GM23248 (cell line): ENCODE measurements at regions not wholly inside any gene's neighbourhood (a gene's known extent, or its start where the extent isn't known, plus 50 kb on each side); places are given as distances from the start of the nearest gene placed in this dataset.

ENCODE experiments used
- DNase-seq: peaks from one replicate; pipeline ENCODE4 v3.0.0-alpha.2; 2015
- H2AFZ ChIP-seq: fragments of 200-600 bp; sonication (generic); 2 replicates; pipeline ENCODE4 v1.6.1; 2016; ENCODE audit warnings: antibody characterized with exemption
- H3F3A ChIP-seq: fragments of 200-600 bp; sonication (generic); 2 replicates; pipeline ENCODE4 v1.6.1; 2016; ENCODE audit warnings: mild to moderate bottlenecking, antibody characterized with exemption, mixed run types; ENCODE audit not compliant: insufficient read depth
- H3K27ac ChIP-seq: fragments of 200-600 bp; sonication (generic); 2 replicates; pipeline ENCODE4 v1.5.1; 2016; ENCODE audit warnings: mild to moderate bottlenecking
- H3K27me3 ChIP-seq: fragments of 200-600 bp; sonication (generic); replicated peaks from 2 replicates; pipeline ENCODE4 v1.6.1; 2016; ENCODE audit warnings: mild to moderate bottlenecking; ENCODE audit not compliant: insufficient read depth
- H3K36me3 ChIP-seq: fragments of 200-600 bp; sonication (generic); 2 replicates; pipeline ENCODE4 v1.6.1; 2016; ENCODE audit warnings: low read depth, mild to moderate bottlenecking
- H3K4me1 ChIP-seq: fragments of 200-600 bp; sonication (generic); 2 replicates; pipeline ENCODE4 v1.6.1; 2016; ENCODE audit warnings: mild to moderate bottlenecking; ENCODE audit not compliant: insufficient read depth
- H3K4me2 ChIP-seq: fragments of 200-600 bp; sonication (generic); one replicate; pipeline ENCODE4 v1.6.1; 2016; ENCODE audit warnings: mild to moderate bottlenecking; ENCODE audit not compliant: unreplicated experiment
- H3K4me3 ChIP-seq: fragments of 200-600 bp; sonication (generic); 2 replicates; pipeline ENCODE4 v1.5.1; 2016; ENCODE audit warnings: mild to moderate bottlenecking
- H3K79me2 ChIP-seq: fragments of 200-600 bp; sonication (generic); 2 replicates; pipeline ENCODE4 v1.6.1; 2016; ENCODE audit warnings: mild to moderate bottlenecking; ENCODE audit not compliant: insufficient read depth
- H3K9ac ChIP-seq: fragments of 200-600 bp; sonication (generic); 2 replicates; pipeline ENCODE4 v1.6.1; 2016; ENCODE audit warnings: mild to moderate bottlenecking
- H3K9me2 ChIP-seq: fragments of 200-600 bp; sonication (generic); 2 replicates; pipeline ENCODE4 v1.6.1; 2016; ENCODE audit warnings: mixed run types, mild to moderate bottlenecking, moderate library complexity; ENCODE audit not compliant: insufficient read depth
- H3K9me3 ChIP-seq: fragments of 200-600 bp; sonication (generic); one replicate; pipeline ENCODE4 v1.6.1; 2017; ENCODE audit warnings: low read depth
- H4K20me1 ChIP-seq: fragments of 200-600 bp; sonication (generic); 2 replicates; pipeline ENCODE4 v1.6.0; 2016; ENCODE audit not compliant: insufficient read depth
- EZH2 ChIP-seq: fragments of 200-600 bp; sonication (generic); IDR thresholded peaks from 2 replicates; pipeline ENCODE4 v1.6.1; 2018; ENCODE audit warnings: antibody characterized with exemption, mild to moderate bottlenecking; ENCODE audit not compliant: insufficient read depth, poor library complexity, severe bottlenecking
- EZH2phosphoT487 ChIP-seq: fragments of 200-600 bp; sonication (generic); IDR thresholded peaks from 2 replicates; pipeline ENCODE4 v1.6.1; 2018; ENCODE audit warnings: antibody characterized with exemption, moderate library complexity, mild to moderate bottlenecking, low read depth; ENCODE audit not compliant: insufficient read depth
- WGBS, 2 experiments: methylation state at CpG; one replicate each; pipeline ENCODE4 v1.1.6; 2015 to 2017; ENCODE audit warnings: low lambda C conversion rate in 2 of 2, low coverage in 1 of 2; ENCODE audit errors: missing lambda C conversion rate in 2 of 2; 5-methylcytosine and 5-hydroxymethylcytosine counted together
- in situ Hi-C: fragments of 300-500 bp; cut with MboI; formaldehyde crosslinking; loops from 2 replicates; pipeline ENCODE4 v1.15.0; 2020

GRCh38 chr6:86730216-86730615 is 207.1 kb upstream of the HTR1E start:
- WGBS, 2 experiments = 0% methylated on average over 1 of the region's 1 CpG
- in situ Hi-C loops = no loop called here
- H3K9me3 ChIP-seq = no peaks in the 10 kb centered on the region
- no peaks in the 10 kb centered on the region for H4K20me1 ChIP-seq
- no peaks in the 10 kb centered on the region for H3F3A ChIP-seq
- H3K27me3 ChIP-seq = no peaks in the 10 kb centered on the region
- no peak overlapping the region for H3K4me2 ChIP-seq
- H3K9ac ChIP-seq = no peak overlapping the region
- no peak for DNase-seq
- TF ChIP-seq EZH2phosphoT487 = no peak
- TF ChIP-seq EZH2 = no peak
- no peak overlapping the region for H2AFZ ChIP-seq
- no peak overlapping the region for H3K4me3 ChIP-seq
- no peaks in the 10 kb centered on the region for H3K4me1 ChIP-seq
- no peaks in the 10 kb centered on the region for H3K9me2 ChIP-seq
- H3K79me2 ChIP-seq = no peaks in the 10 kb centered on the region
- no peaks in the 10 kb centered on the region for H3K36me3 ChIP-seq
- H3K27ac ChIP-seq = no peak overlapping the region

- Histone ChIP-seq H3K9me2 (no peaks in the 10 kb centered on the region), H3F3A (no peaks in the 10 kb centered on the region), H3K27me3 (no peaks in the 10 kb centered on the region), H3K4me2 (no peak overlapping the region), H3K27ac (no peak overlapping the region), H3K36me3 (no peaks in the 10 kb centered on the region), H2AFZ (no peak overlapping the region), H3K9ac (no peak overlapping the region), H3K79me2 (no peaks in the 10 kb centered on the region), H3K4me1 (no peaks in the 10 kb centered on the region), H3K4me3 (no peak overlapping the region), H3K9me3 (no peaks in the 10 kb centered on the region), H4K20me1 (no peaks in the 10 kb centered on the region)
- in situ Hi-C loops = no loop called here
- DNase-seq = no peak
- TF ChIP-seq EZH2 = no peak
- TF ChIP-seq EZH2phosphoT487 = no peak
- WGBS, 2 experiments = 7 to 9% methylated on average over 2 of the region's 2 CpGs
Observed at GRCh38 chr6:86728976-86729375, 208.4 kb upstream of the HTR1E start.

GRCh38 chr6:86724695-86725094 is 212.6 kb upstream of the HTR1E start:
- no peak overlapping the region for H3K9ac ChIP-seq
- no peaks in the 10 kb centered on the region for H3K27me3 ChIP-seq
- in situ Hi-C loops = no loop called here
- H3K79me2 ChIP-seq = no peaks in the 10 kb centered on the region
- H3K36me3 ChIP-seq = no peaks in the 10 kb centered on the region
- no peaks in the 10 kb centered on the region for H3K9me3 ChIP-seq
- no peak overlapping the region for H3K4me3 ChIP-seq
- no peaks in the 10 kb centered on the region for H3F3A ChIP-seq
- H3K4me2 ChIP-seq = no peak overlapping the region
- H3K4me1 ChIP-seq = no peaks in the 10 kb centered on the region
- H3K9me2 ChIP-seq = no peaks in the 10 kb centered on the region
- no peak overlapping the region for H3K27ac ChIP-seq
- H4K20me1 ChIP-seq = no peaks in the 10 kb centered on the region
- DNase-seq = no peak
- no peak for TF ChIP-seq EZH2phosphoT487
- no peak for TF ChIP-seq EZH2
- H2AFZ ChIP-seq = no peak overlapping the region
- WGBS, 2 experiments = 4 to 5% methylated on average over 4 of the region's 4 CpGs

GRCh38 chr6:86723729-86724128 is 213.6 kb upstream of the HTR1E start:
- no peaks in the 10 kb centered on the region for H3F3A ChIP-seq
- H2AFZ ChIP-seq = no peak overlapping the region
- H3K9me3 ChIP-seq = no peaks in the 10 kb centered on the region
- no peak overlapping the region for H3K9ac ChIP-seq
- no peaks in the 10 kb centered on the region for H4K20me1 ChIP-seq
- no peak for TF ChIP-seq EZH2
- no peak for TF ChIP-seq EZH2phosphoT487
- H3K4me2 ChIP-seq = no peak overlapping the region
- H3K27ac ChIP-seq = no peak overlapping the region
- no peak for DNase-seq
- no peaks in the 10 kb centered on the region for H3K79me2 ChIP-seq
- no peak overlapping the region for H3K4me3 ChIP-seq
- H3K9me2 ChIP-seq = no peaks in the 10 kb centered on the region
- in situ Hi-C loops = no loop called here
- no peaks in the 10 kb centered on the region for H3K4me1 ChIP-seq
- no peaks in the 10 kb centered on the region for H3K27me3 ChIP-seq
- no peaks in the 10 kb centered on the region for H3K36me3 ChIP-seq
- WGBS, 2 experiments = 16 to 17% methylated on average over 4 of the region's 4 CpGs

GRCh38 chr6:86723151-86723550 is 214.2 kb upstream of the HTR1E start:
- in situ Hi-C loops = no loop called here
- 17 to 20% methylated on average over 3 of the region's 3 CpGs for WGBS, 2 experiments
- Histone ChIP-seq H3K9ac (no peak overlapping the region), H2AFZ (no peak overlapping the region), H3F3A (no peaks in the 10 kb centered on the region), H3K27me3 (no peaks in the 10 kb centered on the region), H3K27ac (no peak overlapping the region), H3K79me2 (no peaks in the 10 kb centered on the region), H4K20me1 (no peaks in the 10 kb centered on the region), H3K9me3 (no peaks in the 10 kb centered on the region), H3K36me3 (no peaks in the 10 kb centered on the region), H3K4me3 (no peak overlapping the region), H3K4me1 (no peaks in the 10 kb centered on the region), H3K4me2 (no peak overlapping the region), H3K9me2 (no peaks in the 10 kb centered on the region)
- no peak for TF ChIP-seq EZH2
- no peak for TF ChIP-seq EZH2phosphoT487
- DNase-seq = no peak
